B cell (primary cell): ENCODE measurements at regions not wholly inside any gene's neighbourhood (a gene's known extent, or its start where the extent isn't known, plus 50 kb on each side); places are given as distances from the start of the nearest gene placed in this dataset.

Experiments
- EZH2 ChIP-seq: IDR thresholded peaks from 2 replicates; pipeline ENCODE4 v1.6.1; 2012; ENCODE audit warnings: borderline replicate concordance, low read depth, mild to moderate bottlenecking, moderate library complexity, low read length; ENCODE audit not compliant: insufficient read depth, poor library complexity, severe bottlenecking
- TF ChIP-seq, protein P1 (sequence below): fragments of 200-600 bp; IDR thresholded peaks from one replicate; pipeline ENCODE4 v1.8.0; 2022; ENCODE audit warnings: antibody characterized with exemption, mild to moderate bottlenecking

DNA sequence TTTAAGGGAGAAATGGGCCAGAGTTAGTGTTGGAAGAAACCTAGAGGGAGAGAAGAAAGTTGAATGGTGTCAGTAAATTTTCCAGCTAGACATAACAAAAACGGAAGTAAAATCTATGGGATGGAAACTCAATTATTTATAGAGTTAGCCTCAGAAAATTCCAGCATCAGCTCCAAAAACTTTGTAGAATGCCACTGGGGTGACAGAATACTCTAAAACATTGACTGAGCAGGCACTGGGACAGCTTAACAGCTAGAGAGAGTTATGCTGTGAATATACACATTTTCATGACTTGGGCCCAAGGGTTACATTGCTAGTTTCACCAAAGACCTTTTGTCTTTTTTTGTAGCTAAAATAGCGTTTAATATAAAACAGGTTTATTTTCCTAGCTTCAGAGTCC lies 226.3 kb downstream of the PHLDA1 start:
- TF ChIP-seq, protein P1, sequence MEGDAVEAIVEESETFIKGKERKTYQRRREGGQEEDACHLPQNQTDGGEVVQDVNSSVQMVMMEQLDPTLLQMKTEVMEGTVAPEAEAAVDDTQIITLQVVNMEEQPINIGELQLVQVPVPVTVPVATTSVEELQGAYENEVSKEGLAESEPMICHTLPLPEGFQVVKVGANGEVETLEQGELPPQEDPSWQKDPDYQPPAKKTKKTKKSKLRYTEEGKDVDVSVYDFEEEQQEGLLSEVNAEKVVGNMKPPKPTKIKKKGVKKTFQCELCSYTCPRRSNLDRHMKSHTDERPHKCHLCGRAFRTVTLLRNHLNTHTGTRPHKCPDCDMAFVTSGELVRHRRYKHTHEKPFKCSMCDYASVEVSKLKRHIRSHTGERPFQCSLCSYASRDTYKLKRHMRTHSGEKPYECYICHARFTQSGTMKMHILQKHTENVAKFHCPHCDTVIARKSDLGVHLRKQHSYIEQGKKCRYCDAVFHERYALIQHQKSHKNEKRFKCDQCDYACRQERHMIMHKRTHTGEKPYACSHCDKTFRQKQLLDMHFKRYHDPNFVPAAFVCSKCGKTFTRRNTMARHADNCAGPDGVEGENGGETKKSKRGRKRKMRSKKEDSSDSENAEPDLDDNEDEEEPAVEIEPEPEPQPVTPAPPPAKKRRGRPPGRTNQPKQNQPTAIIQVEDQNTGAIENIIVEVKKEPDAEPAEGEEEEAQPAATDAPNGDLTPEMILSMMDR: no peak
- no peak for TF ChIP-seq EZH2
